Left lung (tissue), 4 donors: ENCODE measurements at regions not wholly inside any gene's neighbourhood (a gene's known extent, or its start where the extent isn't known, plus 50 kb on each side); places are given as distances from the start of the nearest gene placed in this dataset.

Experiments
- ATAC-seq: fragments of 200-7000 bp; cut with Tn5 transposase; one replicate; pipeline ENCODE4 v1.9.1; 2020; ENCODE audit warnings: moderate library complexity
- DNase-seq, 4 donors: peaks; one replicate each; pipeline ENCODE4 v3.0.0-alpha.2; 2013 to 2020
- H3K27ac ChIP-seq, 2 donors: fragments of 200-600 bp; sonication (generic) in 1 of 2; one replicate each; pipeline versions ENCODE4 v1.5.0 to v1.8.0; 2020 to 2021
- H3K27me3 ChIP-seq, 2 donors: fragments of 200-600 bp; sonication (generic) in 1 of 2; one replicate each; pipeline versions ENCODE4 v1.5.0 to v1.8.0; 2020 to 2021
- H3K36me3 ChIP-seq, 2 donors: fragments of 200-600 bp; sonication (generic) in 1 of 2; one replicate each; pipeline versions ENCODE4 v1.5.0 to v1.8.0; 2020 to 2021
- H3K4me1 ChIP-seq, 2 donors: fragments of 200-600 bp; one replicate each; pipeline ENCODE4 v1.8.0; 2021
- H3K4me3 ChIP-seq, 2 donors: fragments of 200-600 bp; sonication (generic) in 1 of 2; one replicate each; pipeline versions ENCODE4 v1.5.0 to v1.8.0; 2020 to 2021; ENCODE audit warnings: mild to moderate bottlenecking in 1 of 2
- H3K9me3 ChIP-seq, 2 donors: fragments of 200-600 bp; sonication (generic) in 1 of 2; one replicate each; pipeline versions ENCODE4 v1.5.0 to v1.8.0; 2020 to 2021
- CTCF ChIP-seq, 2 donors: fragments of 200-600 bp; sonication (generic) in 1 of 2; IDR thresholded peaks; one replicate each; pipeline versions ENCODE4 v1.5.0 to v1.8.0; 2021; ENCODE audit warnings: antibody characterized with exemption in 2 of 2
- intact Hi-C, 2 donors: fragments of 100-400 bp; cut with DNase I; formaldehyde crosslinking; loops; one replicate each; pipeline versions ENCODE4 v1.11.2 to v1.14.2; 2022
- donor health status: DM: no; HTN: yes; CAD: no.
- donor health status: DM: no; HTN: no; CAD: no.

DNA sequence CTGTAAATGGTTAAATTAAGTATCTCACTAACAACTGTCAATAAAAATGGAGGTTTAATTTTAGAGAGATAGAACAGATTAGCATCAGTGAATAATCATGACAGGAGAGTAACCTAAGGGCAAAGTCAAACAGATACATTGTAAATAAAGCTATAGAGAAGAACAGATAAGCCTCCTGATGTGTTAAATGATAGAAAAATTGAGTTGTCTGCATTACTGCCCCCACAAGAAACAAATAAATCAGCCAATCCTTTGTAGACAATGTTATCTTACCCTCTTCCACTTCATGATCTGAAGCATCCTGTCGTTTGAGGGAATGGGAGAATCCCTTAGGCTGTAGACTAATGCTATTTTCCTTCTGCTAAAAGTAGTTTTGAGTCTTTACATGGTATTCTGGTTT lies 147.8 kb downstream of the PCDH18 start:
- Histone ChIP-seq H3K4me3 (no peak overlapping the region), H3K9me3 (no peaks in the 10 kb centered on the region), H3K4me1 (no peaks in the 10 kb centered on the region), H3K36me3 (no peaks in the 10 kb centered on the region), H3K27me3 (no peaks in the 10 kb centered on the region), H3K27ac (no peak overlapping the region)
- no peak for DNase-seq
- no peak for ATAC-seq
- intact Hi-C loops: no loop called here
- no peak for TF ChIP-seq CTCF (IDR thresholded peaks at IDR 0.05)

DNA sequence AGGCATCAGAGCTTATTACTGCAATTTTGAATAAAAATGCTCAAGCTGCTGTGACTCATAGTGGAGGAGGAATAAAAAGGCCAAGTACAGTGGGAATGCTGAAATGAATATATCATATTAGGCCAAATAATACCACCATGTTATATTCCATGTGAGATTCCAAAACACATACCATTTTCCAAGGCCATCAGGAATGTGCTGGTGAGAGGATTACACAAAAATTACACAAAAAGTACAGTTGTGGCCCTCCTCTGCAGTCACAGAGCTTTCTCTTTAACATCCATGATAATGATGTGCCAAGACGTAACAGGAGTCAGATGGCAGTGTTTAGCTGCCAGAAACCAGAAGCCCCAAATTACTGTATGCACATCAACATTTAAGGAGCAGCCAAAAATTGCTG lies 153.5 kb downstream of the PCDH18 start:
- H3K27ac ChIP-seq: no peak overlapping the region
- ATAC-seq (no peak), DNase-seq (no peak)
- no peaks in the 10 kb centered on the region for H3K27me3 ChIP-seq
- H3K4me1 ChIP-seq: no peaks in the 10 kb centered on the region
- no peak for TF ChIP-seq CTCF (IDR thresholded peaks at IDR 0.05)
- H3K4me3 ChIP-seq: no peak overlapping the region
- H3K9me3 ChIP-seq: no peaks in the 10 kb centered on the region
- no peaks in the 10 kb centered on the region for H3K36me3 ChIP-seq
- intact Hi-C loops: no loop called here

GRCh38 chr4:137378393-137378792 lies 153.9 kb downstream of the PCDH18 start:
- H3K27ac ChIP-seq: no peak overlapping the region
- no peak for TF ChIP-seq CTCF (IDR thresholded peaks at IDR 0.05)
- intact Hi-C loops: no loop called here
- H3K27me3 ChIP-seq: no peaks in the 10 kb centered on the region
- H3K4me1 ChIP-seq: no peaks in the 10 kb centered on the region
- no peaks in the 10 kb centered on the region for H3K36me3 ChIP-seq
- no peaks in the 10 kb centered on the region for H3K9me3 ChIP-seq
- no peak for DNase-seq
- ATAC-seq: no peak
- no peak overlapping the region for H3K4me3 ChIP-seq

DNA sequence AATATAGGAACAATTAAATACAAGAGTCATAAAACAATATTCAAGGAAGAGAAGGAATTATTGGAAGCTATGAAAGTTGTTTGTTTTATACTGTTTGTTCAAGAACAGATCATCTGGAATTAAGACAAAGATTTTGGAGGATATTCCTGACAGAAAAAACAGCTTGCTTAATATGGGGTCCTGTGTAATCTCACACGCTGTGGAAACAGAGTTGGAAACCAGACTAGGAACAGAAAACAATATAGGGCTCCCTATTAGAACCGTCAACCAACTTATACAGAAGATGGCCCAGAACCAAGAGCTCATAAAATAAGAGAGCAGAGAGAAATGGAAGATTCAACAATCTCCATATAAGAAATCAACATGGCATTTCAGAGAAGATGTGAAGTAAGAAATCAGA lies 156.0 kb downstream of the PCDH18 start:
- TF ChIP-seq CTCF (IDR thresholded peaks at IDR 0.05): no peak
- intact Hi-C loops: no loop called here
- Histone ChIP-seq H3K4me3 (no peak overlapping the region), H3K27ac (no peak overlapping the region), H3K36me3 (no peaks in the 10 kb centered on the region), H3K4me1 (no peaks in the 10 kb centered on the region), H3K27me3 (no peaks in the 10 kb centered on the region), H3K9me3 (no peaks in the 10 kb centered on the region)
- DNase-seq: no peak
- ATAC-seq: no peak

- no peaks in the 10 kb centered on the region for H3K9me3 ChIP-seq
- DNase-seq (no peak), ATAC-seq (no peak)
- intact Hi-C loops: no loop called here
- no peak for TF ChIP-seq CTCF (IDR thresholded peaks at IDR 0.05)
- H3K27ac ChIP-seq: no peak overlapping the region
- H3K27me3 ChIP-seq: no peaks in the 10 kb centered on the region
- no peaks in the 10 kb centered on the region for H3K4me1 ChIP-seq
- no peaks in the 10 kb centered on the region for H3K36me3 ChIP-seq
- no peak overlapping the region for H3K4me3 ChIP-seq
These were observed 157.0 kb downstream of the PCDH18 start for GRCh38 chr4:137375111-137375850.
